GM18870 (cell line): ENCODE measurements at regions not wholly inside any gene's neighbourhood (a gene's known extent, or its start where the extent isn't known, plus 50 kb on each side); places are given as distances from the start of the nearest gene placed in this dataset.
"Not testable (repeated sequence)": the region's sequence is repeated elsewhere in the genome, so short reads cannot be mapped to it uniquely, and the experiment has no call there.

Experiments
- ATAC-seq: cut with Tn5 transposase; IDR thresholded peaks from one replicate; pipeline ENCODE4 v1.9.1; 2021; ENCODE audit warnings: moderate library complexity; ENCODE audit not compliant: unreplicated experiment

DNA sequence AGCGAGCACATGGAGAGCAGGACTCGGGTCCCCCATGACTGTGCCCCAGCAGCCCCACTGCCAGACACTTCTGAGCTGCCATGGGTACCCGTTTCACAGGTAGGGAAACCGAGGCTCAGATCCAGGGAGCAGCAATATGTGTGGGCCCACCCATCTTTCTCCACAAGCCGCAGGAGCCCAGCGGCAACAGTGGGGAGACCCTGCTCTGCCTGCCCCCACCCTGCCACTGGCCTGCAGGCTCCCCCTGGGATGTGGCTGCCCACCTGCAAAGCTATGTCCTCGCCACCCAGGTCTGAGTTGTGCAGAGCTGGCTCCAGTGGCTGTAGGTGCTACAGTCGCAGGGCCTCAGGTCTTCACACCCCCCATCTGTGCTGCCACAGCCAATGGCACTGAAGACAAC is 50.6 kb upstream of the C1QTNF9B start:
- ATAC-seq = no peak

DNA sequence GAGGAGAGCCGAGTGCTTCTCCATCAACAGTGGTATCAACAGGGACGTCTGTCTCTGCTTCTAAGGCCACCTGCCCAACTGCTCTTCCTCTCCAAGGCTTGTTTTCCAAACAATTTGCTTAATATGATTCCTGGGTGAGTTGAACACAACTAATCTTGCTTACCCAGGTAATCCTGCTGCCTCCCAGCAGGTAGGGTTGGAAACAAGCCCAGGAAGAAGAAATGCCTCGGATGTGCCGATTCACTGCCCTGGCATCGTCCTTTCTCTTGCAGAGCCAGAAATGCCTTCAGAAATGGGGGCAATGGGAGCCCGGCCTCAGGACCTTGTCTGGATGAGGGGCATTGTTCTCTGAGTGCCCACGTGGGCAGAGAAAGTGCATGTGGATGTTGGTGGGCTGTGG is 51.9 kb upstream of the C1QTNF9B start:
- ATAC-seq = no peak

DNA sequence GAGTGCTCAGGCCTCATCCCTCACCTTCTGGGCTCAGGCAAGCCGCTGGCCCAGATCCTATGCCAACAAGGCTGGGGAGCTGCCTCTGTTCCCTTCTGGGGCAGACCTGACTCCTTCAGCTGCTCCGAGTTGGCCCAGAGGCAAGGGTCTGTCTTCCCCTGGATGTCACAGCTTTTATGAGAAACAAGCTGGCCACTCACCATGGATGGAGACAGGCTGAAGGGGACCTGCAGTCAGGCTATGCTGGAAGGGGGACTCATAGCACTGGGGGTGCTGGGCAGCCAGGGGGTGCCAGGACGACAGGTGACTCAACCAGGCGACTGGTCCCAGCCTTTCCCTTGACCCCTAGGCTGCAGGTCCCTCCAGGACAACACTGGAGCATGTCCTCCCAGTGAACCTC is 52.4 kb upstream of the C1QTNF9B start:
- no peak for ATAC-seq

DNA sequence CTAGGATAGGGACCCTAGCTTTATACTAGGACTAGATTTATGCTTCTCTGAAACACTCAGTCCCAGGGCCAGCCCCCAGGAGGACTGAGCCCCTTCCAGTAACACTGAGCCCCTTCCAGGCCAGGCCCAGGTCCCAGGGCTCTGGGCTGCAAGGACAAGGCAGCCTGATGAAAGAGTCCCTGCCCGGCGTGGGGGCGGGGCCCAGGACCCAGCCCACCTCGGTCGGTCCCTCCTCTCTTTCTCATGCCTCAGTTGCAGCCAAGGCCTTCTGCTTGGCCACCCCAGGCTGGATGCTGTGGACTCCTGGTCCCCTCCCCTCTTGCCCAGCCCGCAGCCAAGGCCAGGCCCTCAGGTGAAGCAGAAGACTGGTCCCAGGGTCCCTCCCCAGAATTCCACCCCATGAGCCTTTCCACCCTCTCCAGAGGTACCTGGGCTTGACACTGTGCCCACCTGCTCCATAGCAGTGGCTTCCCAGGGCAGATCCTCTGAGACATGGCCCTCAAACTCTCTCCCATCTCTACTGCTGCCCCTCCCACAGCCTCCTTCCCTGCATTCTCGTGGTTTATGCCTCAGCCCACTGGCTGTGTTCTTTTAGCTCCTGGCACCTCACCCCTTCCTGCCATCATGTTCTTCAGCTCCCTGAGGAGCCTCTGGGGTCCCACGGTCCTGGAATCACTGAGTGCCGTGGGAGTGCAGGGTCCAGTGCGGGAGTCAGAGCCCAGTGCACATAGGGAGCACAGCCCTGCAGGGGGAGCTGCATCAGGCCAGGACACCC is 53.6 kb upstream of the C1QTNF9B start:
- ATAC-seq = no peak

DNA sequence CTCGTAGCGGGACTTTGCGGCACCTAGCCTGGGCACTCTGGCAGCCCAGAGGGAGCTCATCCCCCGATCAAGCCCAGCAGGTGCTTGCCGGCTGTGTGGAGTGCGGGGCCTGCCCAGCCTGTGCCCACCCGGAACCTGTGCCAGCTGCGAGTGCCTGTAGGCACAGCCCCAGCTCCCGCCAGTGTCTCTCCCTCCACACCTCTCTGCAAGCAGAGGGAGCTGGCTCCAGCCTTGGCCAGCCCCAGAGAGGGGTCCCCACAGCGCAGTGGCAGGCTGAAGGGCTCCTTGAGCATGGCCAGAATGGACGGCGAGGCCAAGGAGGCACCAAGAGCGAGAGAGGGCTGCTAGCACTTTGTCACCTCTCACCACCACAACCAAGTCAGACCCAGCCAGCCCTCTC is 55.5 kb upstream of the C1QTNF9B start:
- ATAC-seq = no peak

DNA sequence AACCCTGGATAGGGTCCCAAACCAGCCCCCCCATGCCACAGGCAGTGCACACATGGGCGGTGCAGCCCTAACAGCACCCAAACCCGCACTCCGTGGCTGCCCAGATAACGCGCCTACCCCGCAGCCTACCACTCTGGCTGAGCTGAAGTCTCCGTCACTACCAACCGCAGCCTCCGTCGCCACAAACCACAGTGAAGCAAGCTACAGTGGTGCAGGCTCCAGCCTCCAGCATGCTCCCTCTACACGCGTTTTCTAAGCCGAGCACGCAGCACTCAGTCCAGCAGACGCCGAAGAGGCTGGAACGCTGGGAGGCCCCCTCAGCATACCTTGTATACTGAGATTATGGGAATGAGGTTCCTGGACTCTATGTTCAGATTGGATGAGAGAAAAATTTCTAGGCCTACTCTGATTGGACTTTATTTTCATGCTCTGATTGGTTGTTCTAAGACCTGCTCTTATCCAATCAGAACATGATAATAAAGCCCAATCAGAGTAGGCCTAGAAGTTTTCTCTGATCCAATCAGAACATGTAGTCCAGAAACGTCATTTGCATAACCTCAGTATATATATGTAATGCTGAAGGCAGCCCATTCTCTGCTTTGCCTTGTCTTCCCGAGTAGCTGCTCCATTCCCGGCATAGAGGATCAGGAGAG is 56.7 kb upstream of the C1QTNF9B start:
- no peak for ATAC-seq

DNA sequence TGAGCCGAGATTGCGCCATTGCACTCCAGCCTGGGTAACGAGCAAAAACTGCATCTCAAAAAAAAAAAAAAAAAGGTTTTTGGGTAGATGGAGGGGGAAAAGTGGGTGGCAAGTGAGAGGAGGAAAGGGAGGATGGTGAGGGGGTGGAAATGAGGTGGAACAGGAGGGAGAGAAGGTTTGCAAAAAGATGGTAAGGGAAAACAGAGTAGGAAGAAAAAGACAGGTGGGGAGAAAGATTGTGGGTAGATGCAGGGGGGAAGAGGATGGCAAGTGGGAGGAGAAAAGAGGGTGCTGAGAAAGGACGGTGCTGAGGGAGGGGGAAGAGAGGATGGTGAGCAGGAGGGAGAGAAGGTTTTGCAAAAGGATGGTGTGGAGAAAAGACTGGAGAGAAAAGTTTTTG is 57.8 kb upstream of the C1QTNF9B start:
- no peak for ATAC-seq

DNA sequence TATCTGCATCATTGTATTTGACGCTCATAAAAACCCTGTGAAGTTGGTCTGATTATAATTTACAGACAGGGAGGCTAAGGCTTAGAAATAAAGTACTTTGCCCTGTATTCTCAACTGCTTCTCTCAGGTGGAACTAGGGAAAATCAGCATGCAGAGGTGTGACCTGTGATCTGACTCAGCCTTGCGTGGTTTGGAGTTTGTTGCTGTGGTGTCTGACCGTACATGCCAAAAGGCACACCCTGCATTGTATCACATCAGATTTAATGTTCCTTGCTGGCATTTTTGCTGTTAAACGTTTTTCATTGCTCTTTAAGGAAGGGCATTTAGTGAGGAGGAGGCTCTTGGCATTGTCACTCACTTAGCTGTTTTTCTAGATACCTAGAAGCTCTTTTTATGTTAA is 58.8 kb upstream of the C1QTNF9B start:
- no peak for ATAC-seq

DNA sequence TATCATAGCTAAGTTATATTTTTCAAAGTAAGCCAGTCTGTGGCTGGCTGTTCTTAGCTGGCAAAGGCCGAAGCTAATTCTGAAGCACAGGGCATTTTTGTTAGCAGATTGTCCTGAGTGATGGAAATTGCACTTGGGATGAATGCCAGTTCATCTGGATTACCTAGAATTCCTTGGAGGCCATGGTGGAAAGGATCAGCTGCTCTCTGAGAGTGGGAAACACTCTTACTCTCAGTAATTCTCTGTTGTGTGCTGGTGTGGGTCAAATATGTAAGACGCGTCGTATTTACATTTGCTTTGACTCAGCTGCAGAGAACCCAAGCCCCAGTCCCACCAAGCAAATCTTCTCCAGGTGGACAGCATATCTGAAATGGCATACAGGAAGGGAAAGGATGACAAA is 60.7 kb upstream of the C1QTNF9B start:
- ATAC-seq = no peak

DNA sequence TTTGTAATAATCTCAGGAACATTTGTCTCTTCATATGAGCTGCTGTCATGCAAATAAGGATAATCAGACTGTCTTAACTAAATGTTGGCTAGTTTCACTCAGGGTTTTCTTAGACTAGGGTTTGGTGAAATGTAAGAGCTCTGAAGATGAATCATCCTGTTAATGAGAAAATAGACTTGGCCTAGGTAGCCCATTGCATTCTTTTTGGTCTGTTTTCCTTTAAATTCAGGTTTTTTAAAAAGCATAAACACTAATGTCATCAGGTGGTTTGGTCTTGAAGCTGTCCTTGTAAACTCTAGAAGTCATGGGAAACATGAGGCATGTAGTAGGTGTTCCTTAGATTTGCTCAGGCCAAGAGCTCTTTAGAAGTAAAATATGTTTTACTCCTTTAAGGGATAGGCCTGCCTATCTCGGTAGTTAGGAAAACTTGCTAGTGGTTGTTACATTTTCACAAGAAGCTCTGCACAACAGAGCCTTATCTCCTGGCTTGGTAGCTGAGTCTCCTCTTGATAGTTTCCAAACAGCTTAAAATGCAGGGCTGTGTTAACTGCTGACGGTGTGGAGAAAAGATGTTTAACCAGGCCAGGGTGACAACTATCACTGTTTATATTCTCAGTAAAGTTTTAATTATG is 62.0 kb upstream of the C1QTNF9B start:
- ATAC-seq = no peak

DNA sequence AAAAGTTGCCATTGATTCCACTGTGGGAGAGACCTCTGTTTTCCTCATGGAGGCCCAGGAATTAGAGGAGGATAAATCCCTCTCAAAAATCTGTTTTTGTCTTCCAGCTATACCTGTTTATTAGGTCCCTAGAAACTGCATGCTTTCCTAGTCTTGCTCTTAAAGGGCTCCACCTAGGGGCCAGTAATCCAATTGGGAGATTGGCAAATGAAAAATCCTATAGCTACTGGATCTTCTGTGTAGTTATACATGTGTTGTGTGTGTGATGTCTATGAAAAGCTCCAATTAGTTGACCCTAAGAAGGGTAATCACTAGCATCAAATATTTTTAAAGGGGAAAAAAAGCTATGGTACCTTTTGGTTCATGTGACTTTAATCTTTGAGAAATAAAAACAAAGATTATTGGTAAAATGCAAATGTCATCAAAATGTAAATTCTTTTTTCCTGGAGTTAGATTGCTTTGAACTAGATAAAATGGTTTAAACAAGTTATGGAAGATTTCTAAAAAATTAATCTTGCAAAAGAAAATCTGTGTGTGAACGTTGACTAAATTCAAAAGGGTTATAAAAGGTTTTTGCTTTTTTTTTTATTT is 63.4 kb upstream of the C1QTNF9B start:
- no peak for ATAC-seq

DNA sequence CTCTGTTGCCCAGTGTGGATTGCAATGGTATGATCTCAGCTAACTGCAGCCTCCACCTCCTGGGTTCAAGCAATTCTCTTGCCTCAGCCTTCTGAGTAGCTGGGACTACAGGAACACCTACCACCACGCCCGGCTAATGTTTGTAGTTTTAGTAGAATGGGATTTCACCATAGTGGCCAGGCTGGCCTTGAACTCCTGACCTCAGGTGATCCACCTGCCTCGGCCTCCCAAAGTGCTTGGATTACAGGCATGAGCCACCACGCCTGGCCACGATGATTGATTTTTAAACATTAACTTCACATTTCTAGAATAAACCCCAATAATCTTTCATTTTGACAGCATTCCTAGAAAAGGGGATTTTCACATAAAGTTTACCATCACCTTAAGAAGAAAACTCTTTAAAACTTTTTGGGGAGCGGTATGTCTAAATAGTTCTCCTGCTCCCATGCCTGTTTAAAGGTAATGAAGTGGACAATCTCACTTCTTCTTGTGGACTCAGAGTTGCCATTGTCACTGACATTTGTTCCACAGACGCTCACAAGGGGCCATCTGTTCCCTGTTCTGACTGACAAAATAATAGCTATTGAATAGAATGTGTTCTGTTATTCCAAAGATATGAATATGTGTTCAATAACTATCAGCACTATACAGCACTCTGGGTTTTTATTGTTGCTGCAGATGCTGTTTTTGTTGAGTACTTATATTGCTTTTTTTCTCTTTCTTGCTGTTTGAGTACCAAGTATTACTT is 66.1 kb upstream of the C1QTNF9B start:
- peak; percentile 18 for ATAC-seq

DNA sequence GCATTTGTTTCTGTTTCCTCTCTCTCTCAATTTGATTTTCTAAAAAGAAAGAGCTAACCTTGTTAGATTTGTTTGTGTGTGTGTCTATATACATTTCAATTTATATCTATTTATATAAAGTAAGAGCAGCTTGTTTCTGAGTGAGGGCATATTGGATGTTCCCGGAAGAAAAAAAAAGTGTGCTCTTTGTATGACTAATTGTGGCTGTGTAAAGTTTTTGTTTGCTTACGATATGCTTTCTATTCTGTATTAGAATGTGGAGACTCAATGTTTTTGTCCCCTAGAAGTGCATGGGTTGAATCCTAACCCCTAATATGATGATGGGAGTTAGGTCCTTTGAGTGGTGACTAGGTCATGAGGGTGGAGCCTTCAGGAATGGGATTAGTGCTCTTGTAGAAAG is 66.6 kb upstream of the C1QTNF9B start:
- ATAC-seq = peak; percentile 69

DNA sequence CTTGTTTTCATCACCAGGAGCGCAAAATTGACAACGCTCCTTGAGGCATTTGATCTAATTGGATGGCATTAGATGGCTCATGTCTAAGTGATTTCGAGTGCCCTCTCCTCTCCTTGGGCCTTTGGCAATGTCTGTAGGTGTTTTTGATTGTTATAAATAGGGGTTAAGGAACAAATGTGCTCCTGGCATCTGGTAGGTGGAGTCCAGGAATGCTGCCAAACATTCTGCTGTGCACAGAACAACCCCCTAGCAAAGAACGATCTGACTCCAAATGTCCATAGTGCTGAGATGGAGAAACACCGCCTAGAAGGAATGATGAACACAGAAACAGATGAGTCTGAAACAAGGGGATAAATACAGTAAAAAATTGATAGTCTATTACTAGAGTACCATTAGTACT is 68.0 kb upstream of the C1QTNF9B start:
- ATAC-seq = no peak

DNA sequence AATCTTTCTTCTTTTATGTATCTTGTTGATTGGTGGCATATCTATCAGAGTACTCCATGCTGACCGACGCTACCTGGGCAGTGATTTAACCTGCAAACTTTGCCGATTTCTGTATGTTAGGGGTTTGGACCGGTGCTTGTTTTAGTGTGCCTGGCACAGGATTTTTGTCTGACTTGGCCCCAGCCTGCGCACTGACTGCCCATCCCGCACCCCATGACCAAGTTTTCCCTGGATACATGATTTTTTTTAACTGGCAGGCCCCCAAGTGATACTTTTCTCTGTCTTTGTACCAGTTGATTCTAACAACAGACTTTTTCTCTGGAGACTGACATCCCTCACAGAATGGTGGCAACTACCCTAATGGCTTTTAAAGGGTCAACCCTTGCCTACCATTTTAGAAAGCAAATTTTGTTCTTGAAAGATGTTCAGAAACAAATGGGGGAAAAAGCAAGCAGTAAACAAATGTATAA is 69.0 kb upstream of the C1QTNF9B start:
- ATAC-seq = no peak

DNA sequence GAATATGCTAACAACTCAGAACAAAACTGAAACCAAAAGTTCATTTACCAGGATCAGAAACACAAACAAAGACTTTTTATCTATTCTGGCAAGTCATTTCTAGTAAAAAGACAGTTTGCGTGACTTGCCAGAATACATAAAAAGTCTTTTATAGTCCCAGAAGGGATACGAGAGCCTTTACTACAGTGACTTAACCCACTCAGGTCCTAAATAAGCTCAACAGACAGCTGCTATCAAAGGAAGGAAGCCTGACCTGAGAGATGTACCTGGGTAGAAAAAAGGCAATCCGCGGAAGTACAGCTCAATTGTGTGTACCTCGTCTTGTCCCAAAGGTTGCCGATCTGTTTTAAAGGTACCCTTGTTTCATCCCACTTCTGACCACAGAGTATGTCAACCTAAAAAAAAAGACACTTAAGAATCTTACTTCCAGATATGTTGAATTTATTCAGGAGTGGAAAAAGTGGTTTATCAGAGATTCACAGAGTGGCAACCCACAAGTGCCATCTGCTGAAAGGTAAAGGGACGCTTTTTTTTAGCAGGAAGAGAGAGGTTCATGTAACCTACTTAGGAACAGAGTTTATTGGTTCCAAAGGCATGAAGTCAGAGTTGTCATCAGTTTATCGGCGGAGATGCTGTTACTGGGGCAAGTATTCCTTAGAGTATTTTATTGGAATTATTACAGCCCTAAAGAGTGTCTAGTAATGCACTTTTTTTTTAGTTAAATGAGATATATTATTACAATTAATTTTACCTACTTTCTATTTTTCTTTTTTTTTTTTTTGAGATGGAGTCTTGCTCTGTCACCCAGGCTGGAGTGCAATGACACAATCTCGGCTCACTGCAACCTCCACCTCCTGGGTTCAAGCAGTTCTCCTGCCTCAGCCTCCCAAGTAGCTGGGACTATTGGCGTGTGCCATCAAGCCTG is 69.7 kb upstream of the C1QTNF9B start:
- peak; percentile 51 for ATAC-seq

DNA sequence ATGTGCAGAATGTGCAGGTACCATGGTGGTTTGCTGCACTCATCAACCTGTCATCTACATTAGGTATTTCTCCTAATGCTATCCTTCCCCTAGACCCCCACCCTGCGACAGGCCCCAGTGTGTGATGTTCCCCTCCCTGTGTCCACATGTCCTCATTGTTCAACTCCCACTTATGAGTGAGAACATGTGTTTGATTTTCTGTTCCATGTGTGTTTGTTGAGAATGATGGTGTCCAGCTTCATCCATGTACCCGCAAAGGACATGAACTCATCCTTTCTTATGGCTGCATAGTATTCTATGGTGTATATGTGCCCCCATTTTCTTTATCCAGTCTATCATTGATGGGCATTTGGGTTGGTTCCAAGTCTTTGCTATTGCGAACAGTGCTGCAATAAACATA is 70.5 kb upstream of the C1QTNF9B start:
- not testable (repeated sequence) for ATAC-seq

DNA sequence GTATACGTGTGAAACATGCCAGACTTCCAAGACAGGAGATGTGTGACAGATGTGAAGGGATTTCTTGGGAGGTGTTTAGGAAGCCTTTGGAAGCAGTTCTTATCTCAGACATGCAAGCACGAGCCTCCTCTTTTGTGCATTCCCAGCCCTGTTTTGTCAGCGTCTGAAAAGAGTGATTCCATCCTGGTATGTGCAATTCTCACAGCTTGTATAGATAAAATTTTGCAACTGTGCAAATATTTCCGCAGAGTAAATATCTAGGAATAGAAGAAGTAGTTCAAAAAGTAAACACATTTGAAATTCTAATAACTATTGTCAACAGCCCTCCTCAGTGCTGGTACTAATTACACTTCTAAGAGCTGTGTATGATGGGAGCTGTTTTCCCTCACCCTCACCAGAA is 72.3 kb upstream of the C1QTNF9B start:
- no peak for ATAC-seq

DNA sequence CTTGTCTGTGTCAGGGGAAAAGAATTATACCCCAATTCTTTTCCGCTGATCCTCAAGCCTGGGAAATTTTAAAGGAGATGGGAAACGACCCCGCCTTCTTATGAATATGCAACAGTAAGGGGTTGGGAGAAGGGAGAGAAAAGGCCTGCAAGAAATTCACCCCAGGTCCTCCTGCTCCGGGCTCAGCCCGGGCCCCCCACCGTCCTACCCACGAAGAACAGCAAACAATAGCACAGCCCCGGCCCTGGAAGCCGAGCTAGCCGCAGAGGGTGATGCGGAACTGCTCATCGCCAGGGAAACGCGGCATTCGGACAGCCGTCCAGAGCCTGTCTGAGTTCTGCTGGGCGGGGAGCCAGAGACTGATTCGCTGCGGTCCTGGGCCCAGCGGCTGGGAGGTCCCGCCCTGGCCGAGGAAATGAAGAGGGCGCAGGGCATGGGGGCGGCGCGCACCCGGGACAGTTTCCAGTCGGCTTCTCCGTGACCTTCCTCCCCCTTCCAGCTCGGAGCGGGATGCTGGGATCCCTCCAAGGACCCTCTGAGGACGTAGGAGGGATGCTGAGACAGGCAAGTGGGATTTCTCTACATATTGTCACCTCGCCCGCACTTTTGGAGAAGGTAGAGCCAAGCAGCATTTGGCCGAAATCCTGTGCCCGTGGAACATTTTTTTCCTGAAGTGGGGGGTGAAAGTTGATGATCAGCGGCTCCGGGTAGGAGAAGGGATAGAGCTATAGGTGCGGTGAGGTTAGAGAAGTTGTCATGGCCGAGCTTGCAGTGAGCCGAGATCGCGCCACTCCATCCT is 82.3 kb upstream of the C1QTNF9B start:
- ATAC-seq = peak; percentile 46
